DMS114 treated with DMSO at 0.1 percent for 48 hours (cell line): ENCODE measurements at regions not wholly inside any gene's neighbourhood (a gene's known extent, or its start where the extent isn't known, plus 50 kb on each side); places are given as distances from the start of the nearest gene placed in this dataset.

Source experiments
- DNase-seq: peaks from one replicate; lab custom pipeline; 2025; ENCODE audit not compliant: unreplicated experiment; lab: John Stamatoyannopoulos, UW

GRCh38 chr2:45153121-45153520 lies 143.9 kb upstream of the SIX2 start:
- no peak for DNase-seq

GRCh38 chr2:45152691-45153090 lies 143.4 kb upstream of the SIX2 start:
- DNase-seq: no peak

- DNase-seq: no peak
Observed at GRCh38 chr2:45145073-45145899, 136.0 kb upstream of the SIX2 start.

GRCh38 chr2:45141883-45142866 lies 132.9 kb upstream of the SIX2 start:
- no peak for DNase-seq

- DNase-seq: no peak
Observed at GRCh38 chr2:45140675-45141074, 131.4 kb upstream of the SIX2 start.

GRCh38 chr2:45138904-45139303 lies 129.7 kb upstream of the SIX2 start:
- DNase-seq: no peak

GRCh38 chr2:45137966-45138695 lies 128.9 kb upstream of the SIX2 start:
- no peak for DNase-seq

- DNase-seq: no peak
Observed at GRCh38 chr2:45134726-45135125, 125.5 kb upstream of the SIX2 start.

- no peak for DNase-seq
Observed at GRCh38 chr2:45134014-45134413, 124.8 kb upstream of the SIX2 start.

- no peak for DNase-seq
Observed at GRCh38 chr2:45132551-45132950, 123.3 kb upstream of the SIX2 start.

GRCh38 chr2:45131587-45131986 lies 122.3 kb upstream of the SIX2 start:
- DNase-seq: no peak

GRCh38 chr2:45130736-45131135 lies 121.5 kb upstream of the SIX2 start:
- DNase-seq: no peak

- DNase-seq: no peak
Observed at GRCh38 chr2:45128580-45128997, 119.3 kb upstream of the SIX2 start.

GRCh38 chr2:45127891-45128290 lies 118.6 kb upstream of the SIX2 start:
- DNase-seq: no peak

- DNase-seq: no peak
Observed at GRCh38 chr2:45127321-45127720, 118.1 kb upstream of the SIX2 start.

GRCh38 chr2:45125232-45125631 lies 116.0 kb upstream of the SIX2 start:
- DNase-seq: no peak

GRCh38 chr2:45124456-45124855 lies 115.2 kb upstream of the SIX2 start:
- no peak for DNase-seq

- DNase-seq: no peak
Observed at GRCh38 chr2:45123521-45124191, 114.4 kb upstream of the SIX2 start.

- no peak for DNase-seq
Observed at GRCh38 chr2:45123065-45123464, 113.8 kb upstream of the SIX2 start.

GRCh38 chr2:45121236-45121927 lies 112.1 kb upstream of the SIX2 start:
- DNase-seq: no peak
